ENCODE measurements at regions not wholly inside any gene's neighbourhood (a gene's known extent, or its start where the extent isn't known, plus 50 kb on each side); places are given as distances from the start of the nearest gene placed in this dataset.
A peak's percentile ranks its signal among the peaks of the same experiment; 100 is the strongest.

GRCh38 chr6:8275667-8276066, 159.7 kb downstream of the SLC35B3 start:
- no peak for DNase-seq

DNA sequence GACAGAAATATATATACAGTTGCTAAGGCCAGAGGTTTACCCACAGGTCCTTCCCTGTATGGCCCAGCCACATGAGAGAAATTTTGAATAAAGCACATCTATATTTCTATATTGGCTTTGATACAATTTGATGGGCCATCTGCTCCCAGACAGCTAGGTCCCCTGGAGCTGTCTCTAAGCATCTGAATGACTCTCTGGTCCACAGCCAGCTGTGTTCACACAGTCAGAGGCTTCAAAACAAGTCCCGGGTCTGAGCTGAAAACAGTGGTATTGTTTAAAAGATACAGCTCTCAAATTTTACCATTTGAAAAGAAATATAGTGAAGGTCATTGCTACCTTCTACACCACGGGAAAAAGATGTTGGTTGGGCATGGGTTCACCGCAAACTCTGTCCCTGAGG, 161.1 kb downstream of the SLC35B3 start:
- no peak for DNase-seq

- DNase-seq, result no peak
Measured at GRCh38 chr6:8269872-8270454, 165.4 kb downstream of the SLC35B3 start.

DNA sequence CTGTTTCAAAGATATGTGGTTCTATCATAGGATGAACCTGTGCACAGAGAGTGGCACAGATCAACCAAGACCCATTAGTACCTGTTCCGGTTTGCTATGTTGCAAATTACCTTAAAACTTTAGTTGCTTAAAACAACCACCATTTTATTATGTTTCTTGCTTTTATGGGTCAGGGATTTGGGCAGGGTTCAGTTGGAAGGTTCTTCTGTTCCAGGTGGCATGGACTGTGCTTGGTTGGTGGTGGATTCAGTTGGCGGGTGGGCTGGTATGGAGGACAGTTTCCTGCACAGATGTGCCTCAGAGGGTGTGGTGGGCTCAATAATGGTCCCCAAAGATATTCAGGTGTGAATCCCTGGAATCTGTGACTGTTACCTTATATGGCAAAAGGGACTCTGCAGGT, 166.3 kb downstream of the SLC35B3 start:
- no peak for DNase-seq

- no peak for DNase-seq
Measured at GRCh38 chr6:8268606-8269005, 166.3 kb upstream of the EEF1E1 start.

DNA sequence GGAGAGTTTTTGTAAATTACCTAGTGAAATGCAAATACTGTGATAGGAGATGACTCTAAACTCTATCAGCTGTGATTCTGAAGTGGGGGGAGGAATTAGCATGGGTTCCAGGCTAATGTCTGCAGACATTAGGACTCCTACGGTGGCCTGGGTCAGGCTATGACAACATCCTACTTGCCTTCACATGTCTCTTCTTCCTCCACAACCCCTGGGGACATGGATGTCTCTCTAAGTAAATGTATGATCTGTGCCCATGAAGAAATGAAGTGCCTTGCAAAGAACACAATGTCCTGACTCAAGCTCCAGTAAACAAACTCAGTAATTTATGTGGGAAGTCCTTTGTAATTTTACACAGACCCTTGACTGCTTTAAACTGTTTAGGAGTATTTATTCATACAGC, 165.8 kb upstream of the EEF1E1 start:
- DNase-seq, result no peak

GRCh38 chr6:8260610-8261009, 158.3 kb upstream of the EEF1E1 start:
- no peak for DNase-seq

DNA sequence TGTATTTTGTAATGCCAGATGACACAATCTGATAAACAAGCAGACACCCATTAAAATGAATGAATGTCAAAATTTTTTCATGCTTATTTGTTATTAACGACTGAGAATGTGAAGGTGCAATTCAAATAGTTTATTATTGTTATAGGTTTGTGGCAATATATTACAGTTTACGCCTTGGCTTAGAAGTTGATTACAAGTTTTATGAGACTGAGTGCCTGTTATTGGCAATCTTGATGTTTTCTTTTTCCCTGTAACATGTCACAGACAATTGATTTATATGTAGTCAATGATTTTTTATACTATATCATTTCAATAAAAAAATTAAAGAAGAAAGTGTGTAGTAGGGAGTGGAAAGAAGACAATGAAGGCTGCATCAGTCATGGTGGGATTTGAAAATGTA, 144.1 kb upstream of the EEF1E1 start:
- DNase-seq, result no peak

- DNase-seq, result no peak
Measured at GRCh38 chr6:8245726-8246125, 143.4 kb upstream of the EEF1E1 start.

GRCh38 chr6:8243475-8243874, 141.1 kb upstream of the EEF1E1 start:
- no peak for DNase-seq

DNA sequence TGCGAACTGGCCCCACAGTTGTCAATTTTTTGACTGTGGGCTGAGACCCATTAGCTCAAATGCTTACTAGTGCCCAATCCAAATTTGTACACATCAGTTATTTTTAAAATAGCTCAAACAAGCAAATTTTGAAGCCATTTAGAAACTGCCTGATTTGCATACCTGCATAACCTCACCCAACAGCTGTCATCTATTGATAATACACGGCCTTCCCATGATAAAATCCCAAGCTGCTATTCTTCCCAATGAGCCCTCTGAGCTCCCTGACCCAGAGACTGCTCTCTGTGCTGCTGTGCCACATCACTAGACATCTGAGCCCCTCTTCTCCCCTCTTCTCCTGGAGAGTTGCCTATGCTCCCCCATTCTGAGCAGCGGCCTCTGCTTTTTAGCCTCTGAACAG, 140.5 kb upstream of the EEF1E1 start:
- no peak for DNase-seq

DNA sequence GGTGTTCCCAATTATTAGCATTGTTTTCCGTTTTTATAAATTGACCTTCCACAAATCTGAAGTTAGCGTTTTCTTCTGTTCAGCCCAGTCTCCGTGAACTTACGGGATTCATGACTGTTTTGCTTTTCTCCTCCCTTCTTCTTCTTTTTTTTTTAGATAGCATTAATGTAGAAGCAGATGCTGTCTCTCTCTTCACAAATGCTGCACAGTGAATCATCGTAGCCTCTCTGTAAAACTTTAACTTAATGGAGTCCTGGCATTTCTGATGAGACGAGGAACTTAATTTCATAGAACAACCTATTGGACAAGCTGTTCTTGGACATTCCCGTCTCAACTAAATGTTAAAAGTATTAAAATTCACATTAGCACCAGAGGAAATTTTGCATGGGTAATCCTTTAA, 138.0 kb upstream of the EEF1E1 start:
- no peak for DNase-seq

GRCh38 chr6:8238773-8239683, 136.7 kb upstream of the EEF1E1 start:
- no peak for DNase-seq

DNA sequence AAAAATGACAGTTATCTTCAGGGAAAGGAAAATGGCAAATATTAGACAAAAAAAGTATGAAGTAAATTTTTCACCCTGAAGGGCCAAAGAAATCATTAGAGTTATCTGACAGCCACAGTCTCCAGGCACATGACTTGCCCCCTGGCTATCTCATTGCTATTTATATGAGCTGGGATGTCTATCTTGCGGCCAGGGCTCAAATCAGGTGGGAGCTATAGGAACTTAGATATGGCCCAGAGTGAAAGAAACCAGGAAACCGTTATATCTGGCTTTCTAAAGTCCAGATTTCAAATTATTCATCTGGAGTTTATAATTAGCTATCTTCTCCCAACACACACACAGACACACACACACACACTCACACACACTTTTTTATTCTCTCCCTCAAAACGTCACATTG, 135.3 kb upstream of the EEF1E1 start:
- no peak for DNase-seq

- no peak for DNase-seq
Measured at GRCh38 chr6:8236956-8237355, 134.6 kb upstream of the EEF1E1 start.

GRCh38 chr6:8234321-8234720, 132.0 kb upstream of the EEF1E1 start:
- no peak for DNase-seq

DNA sequence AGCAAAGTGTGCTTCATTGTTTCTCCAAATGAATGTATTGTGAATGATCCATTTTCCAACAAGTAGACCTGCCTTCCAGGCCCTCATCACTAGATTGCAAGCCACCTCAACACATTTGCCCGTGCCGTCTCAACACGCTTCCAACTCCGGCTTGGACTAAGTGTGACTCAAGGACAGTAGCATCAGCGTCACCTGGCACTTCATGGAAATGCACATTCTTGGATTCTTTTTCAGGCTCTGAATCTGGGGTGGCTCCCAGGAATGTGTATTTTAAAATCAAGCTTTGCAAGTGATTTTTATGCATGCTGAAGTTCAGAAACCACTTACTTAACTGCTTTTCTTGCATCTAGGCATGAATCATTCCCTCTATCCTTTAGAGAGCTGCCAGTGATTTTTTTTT, 129.6 kb upstream of the EEF1E1 start:
- no peak for DNase-seq

- DNase-seq, result no peak
Measured at GRCh38 chr6:8229915-8230756, 127.8 kb upstream of the EEF1E1 start.

DNA sequence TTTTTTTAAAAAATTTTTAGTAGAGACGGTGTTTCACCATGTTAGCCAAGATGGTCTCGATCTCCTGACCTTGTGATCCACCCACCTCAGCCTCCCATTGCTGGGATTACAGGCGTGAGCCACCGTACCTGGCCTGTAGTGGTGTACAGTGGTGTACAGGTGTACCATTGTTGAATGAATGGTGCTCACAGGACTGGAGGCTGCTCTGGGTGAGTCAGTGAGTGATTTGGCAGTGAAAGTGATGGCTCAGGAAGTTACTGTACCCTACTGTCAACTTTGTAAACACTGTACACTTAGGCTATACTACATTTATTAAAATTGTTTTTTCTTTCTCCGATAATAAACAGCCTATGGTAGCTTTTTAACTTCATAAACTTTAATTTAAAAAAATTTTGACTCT, 122.8 kb upstream of the EEF1E1 start:
- DNase-seq, result no peak

DNA sequence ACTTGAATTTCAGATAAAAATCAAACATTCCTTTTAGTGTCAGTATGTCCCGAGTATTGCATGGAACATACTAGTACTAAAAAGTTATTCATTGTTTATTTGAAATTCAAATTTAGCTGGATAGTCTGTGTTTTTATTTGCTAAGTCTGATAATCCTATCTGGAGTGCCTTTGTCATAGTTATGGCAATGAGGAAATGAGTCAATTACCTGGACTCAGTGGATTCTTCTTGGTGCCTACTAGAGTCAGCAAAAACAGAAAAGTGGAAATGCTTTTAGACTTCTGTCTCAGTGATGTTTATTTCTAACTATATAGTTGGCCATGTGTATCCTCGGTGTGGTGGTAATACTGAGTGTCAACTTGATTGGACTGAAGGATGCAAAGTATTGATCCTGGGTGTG, 121.3 kb upstream of the EEF1E1 start:
- no peak for DNase-seq

GRCh38 chr6:8219352-8219943, 117.1 kb upstream of the EEF1E1 start:
- DNase-seq, result peak; percentile 84

DNA sequence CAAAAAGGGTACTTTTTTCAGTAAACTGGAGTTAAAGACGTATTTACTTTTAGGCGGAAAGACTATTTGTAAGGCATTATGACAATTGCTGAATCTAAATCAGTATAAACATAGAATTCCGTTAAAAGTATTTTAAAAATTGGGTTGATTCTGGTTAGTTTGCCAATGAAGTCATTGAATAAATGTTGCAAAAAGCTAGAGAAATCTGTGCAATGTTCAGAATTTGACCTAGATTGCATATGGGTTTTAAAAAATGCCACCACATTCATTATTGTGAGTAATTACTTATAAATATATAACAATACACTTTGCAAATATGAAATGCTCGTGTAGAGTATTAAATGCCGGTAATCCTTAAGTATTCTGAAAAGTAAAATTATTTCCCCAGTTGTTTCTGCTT, 116.5 kb upstream of the EEF1E1 start:
- DNase-seq, result no peak

DNA sequence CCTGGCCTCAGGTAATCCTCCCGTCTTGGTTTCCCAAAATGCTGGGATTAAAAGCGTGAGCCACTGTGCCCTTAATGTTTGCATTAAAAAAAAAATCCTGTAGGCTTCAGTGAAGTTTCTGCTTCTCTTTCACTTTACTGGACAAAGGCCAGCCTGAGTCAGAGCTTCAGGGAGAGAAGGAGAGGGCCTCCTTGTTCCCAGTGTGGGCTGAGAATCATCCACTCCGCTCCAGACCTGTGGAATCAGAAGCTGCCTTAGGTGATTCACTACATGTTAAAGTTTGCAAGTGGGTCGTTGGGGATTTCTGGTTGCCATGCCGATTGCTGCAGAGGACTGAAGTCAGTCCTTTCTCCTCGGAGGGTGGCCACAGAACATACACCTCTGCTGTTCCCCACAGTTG, 113.3 kb upstream of the EEF1E1 start:
- no peak for DNase-seq

All from NCI-H2029 treated with DMSO at 0.1 percent for 48 hours (cell line).